ENCODE measurements at regions not wholly inside any gene's neighbourhood (a gene's known extent, or its start where the extent isn't known, plus 50 kb on each side); places are given as distances from the start of the nearest gene placed in this dataset.

GRCh38 chr6:82467338-82467737, 103.7 kb downstream of the TPBG start:
- TF ChIP-seq CTCF (conservative IDR thresholded peaks at IDR 0.05; ENCODE audit: low read length): no peak
- TF ChIP-seq EZH2phosphoT487 (IDR thresholded peaks at IDR 0.05; ENCODE audit: borderline replicate concordance, low read depth, low read length): no peak
